RWPE2 (cell line): ENCODE measurements at regions not wholly inside any gene's neighbourhood (a gene's known extent, or its start where the extent isn't known, plus 50 kb on each side); places are given as distances from the start of the nearest gene placed in this dataset.

Experiments used
- ATAC-seq: fragments of 200-7000 bp; cut with Tn5 transposase; 3 replicates; pipeline ENCODE4 v1.9.1; 2021; ENCODE audit warnings: low read depth
- DNase-seq: peaks from one replicate; pipeline ENCODE4 v3.0.0-alpha.2; 2020; ENCODE audit warnings: low spot score
- H3K27ac ChIP-seq: fragments of 450-650 bp; 2 replicates; pipeline ENCODE4 v1.5.1; 2017; ENCODE audit warnings: mild to moderate bottlenecking; ENCODE audit not compliant: poor library complexity, severe bottlenecking
- H3K27me3 ChIP-seq: fragments of 250-450 bp; sonication (Bioruptor Pico); 2 replicates; pipeline ENCODE4 v1.5.1; 2021; ENCODE audit warnings: mild to moderate bottlenecking, moderate library complexity; ENCODE audit not compliant: insufficient read depth, poor library complexity, severe bottlenecking
- H3K36me3 ChIP-seq: fragments of 250-450 bp; sonication (Bioruptor Pico); 2 replicates; pipeline ENCODE4 v1.5.1; 2020; ENCODE audit warnings: low read depth, mild to moderate bottlenecking, moderate library complexity
- H3K4me1 ChIP-seq: fragments of 250-450 bp; sonication (Bioruptor Pico); 2 replicates; pipeline ENCODE4 v1.5.1; 2021; ENCODE audit warnings: mild to moderate bottlenecking, moderate library complexity; ENCODE audit not compliant: insufficient read depth, poor library complexity, severe bottlenecking
- H3K4me3 ChIP-seq: fragments of 250-450 bp; sonication (Bioruptor Pico); 2 replicates; pipeline ENCODE4 v1.5.1; 2021; ENCODE audit warnings: mild to moderate bottlenecking, moderate library complexity; ENCODE audit not compliant: severe bottlenecking
- H3K9me3 ChIP-seq: fragments of 250-450 bp; sonication (Bioruptor Pico); 2 replicates; pipeline ENCODE4 v1.5.1; 2021; ENCODE audit warnings: mild to moderate bottlenecking, moderate library complexity; ENCODE audit not compliant: severe bottlenecking
- TF ChIP-seq, protein P1 (sequence below): fragments of 450-650 bp; IDR thresholded peaks from one replicate; pipeline ENCODE4 v1.5.1; 2017; ENCODE audit warnings: mild to moderate bottlenecking, moderate library complexity; ENCODE audit not compliant: poor library complexity, severe bottlenecking

DNA sequence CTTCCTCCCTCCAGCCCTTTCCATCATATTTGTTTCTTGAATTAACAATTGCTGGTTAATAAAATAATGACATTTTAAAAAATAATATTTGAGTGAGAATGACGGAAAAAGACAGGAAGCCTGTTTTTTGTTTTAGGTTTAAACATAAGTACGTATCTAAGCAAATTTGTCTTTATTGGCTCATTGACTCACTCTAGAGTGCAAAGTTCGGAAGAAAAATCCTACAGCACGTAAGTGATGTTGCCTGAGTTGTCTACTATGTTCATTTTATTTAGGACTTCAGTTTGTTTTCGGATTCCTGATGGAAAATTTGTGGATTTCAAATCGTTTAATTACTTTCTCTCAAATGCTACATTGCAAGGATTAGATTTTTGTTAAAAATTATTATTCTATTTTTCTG, 1435.7 kb upstream of the ADGRB3 start:
- no peak for DNase-seq

GRCh38 chr6:67190733-67191132, 1444.3 kb upstream of the ADGRB3 start:
- H3K9me3 ChIP-seq, result no peaks in the 10 kb centered on the region
- ATAC-seq (no peak), DNase-seq (no peak)
- no peaks in the 10 kb centered on the region for H3K36me3 ChIP-seq
- H3K27ac ChIP-seq, result no peak overlapping the region
- TF ChIP-seq, protein P1, sequence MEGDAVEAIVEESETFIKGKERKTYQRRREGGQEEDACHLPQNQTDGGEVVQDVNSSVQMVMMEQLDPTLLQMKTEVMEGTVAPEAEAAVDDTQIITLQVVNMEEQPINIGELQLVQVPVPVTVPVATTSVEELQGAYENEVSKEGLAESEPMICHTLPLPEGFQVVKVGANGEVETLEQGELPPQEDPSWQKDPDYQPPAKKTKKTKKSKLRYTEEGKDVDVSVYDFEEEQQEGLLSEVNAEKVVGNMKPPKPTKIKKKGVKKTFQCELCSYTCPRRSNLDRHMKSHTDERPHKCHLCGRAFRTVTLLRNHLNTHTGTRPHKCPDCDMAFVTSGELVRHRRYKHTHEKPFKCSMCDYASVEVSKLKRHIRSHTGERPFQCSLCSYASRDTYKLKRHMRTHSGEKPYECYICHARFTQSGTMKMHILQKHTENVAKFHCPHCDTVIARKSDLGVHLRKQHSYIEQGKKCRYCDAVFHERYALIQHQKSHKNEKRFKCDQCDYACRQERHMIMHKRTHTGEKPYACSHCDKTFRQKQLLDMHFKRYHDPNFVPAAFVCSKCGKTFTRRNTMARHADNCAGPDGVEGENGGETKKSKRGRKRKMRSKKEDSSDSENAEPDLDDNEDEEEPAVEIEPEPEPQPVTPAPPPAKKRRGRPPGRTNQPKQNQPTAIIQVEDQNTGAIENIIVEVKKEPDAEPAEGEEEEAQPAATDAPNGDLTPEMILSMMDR, result no peak
- no peaks in the 10 kb centered on the region for H3K27me3 ChIP-seq
- H3K4me3 ChIP-seq, result no peak overlapping the region
- no peaks in the 10 kb centered on the region for H3K4me1 ChIP-seq

More for the DNA sequence above, 1435.7 kb upstream of the ADGRB3 start:
- Histone ChIP-seq H3K4me3 (no peak overlapping the region), H3K27ac (no peak overlapping the region), H3K27me3 (peaks cover 3% of the 10 kb centered on the region), H3K4me1 (no peaks in the 10 kb centered on the region), H3K9me3 (peaks cover 2% of the 10 kb centered on the region), H3K36me3 (no peaks in the 10 kb centered on the region)
- ATAC-seq, result no peak
- TF ChIP-seq, protein P1, result no peak

GRCh38 chr6:67184405-67184804, 1450.7 kb upstream of the ADGRB3 start:
- ATAC-seq (no peak), DNase-seq (no peak)
- H3K4me1 ChIP-seq, result no peaks in the 10 kb centered on the region
- H3K9me3 ChIP-seq, result no peaks in the 10 kb centered on the region
- no peak overlapping the region for H3K4me3 ChIP-seq
- TF ChIP-seq, protein P1, result no peak
- no peak overlapping the region for H3K27ac ChIP-seq
- no peaks in the 10 kb centered on the region for H3K36me3 ChIP-seq
- no peaks in the 10 kb centered on the region for H3K27me3 ChIP-seq

DNA sequence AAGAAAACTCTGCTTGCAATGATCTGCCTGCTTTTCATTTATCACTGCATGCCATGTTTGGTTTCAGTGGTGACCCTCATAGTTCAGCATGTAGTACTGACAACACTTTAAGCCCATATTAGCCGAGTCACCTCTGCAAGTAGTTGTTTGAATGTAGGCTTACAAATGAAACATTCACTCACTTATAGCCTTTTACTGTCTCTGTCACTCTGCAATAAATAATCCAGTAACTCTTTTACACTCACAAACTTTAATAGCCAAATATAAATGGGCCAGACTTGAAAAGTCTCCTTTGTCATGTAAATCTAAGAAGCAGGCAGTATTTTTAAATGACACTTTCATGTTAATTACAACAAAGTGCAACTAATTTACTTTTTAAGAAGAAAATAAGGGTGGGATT, 1460.0 kb upstream of the ADGRB3 start:
- Histone ChIP-seq H3K27ac (no peak overlapping the region), H3K4me3 (no peak overlapping the region), H3K27me3 (peaks cover 3% of the 10 kb centered on the region), H3K36me3 (no peaks in the 10 kb centered on the region), H3K9me3 (no peaks in the 10 kb centered on the region), H3K4me1 (no peaks in the 10 kb centered on the region)
- ATAC-seq, result no peak
- no peak for DNase-seq
- TF ChIP-seq, protein P1, result no peak

DNA sequence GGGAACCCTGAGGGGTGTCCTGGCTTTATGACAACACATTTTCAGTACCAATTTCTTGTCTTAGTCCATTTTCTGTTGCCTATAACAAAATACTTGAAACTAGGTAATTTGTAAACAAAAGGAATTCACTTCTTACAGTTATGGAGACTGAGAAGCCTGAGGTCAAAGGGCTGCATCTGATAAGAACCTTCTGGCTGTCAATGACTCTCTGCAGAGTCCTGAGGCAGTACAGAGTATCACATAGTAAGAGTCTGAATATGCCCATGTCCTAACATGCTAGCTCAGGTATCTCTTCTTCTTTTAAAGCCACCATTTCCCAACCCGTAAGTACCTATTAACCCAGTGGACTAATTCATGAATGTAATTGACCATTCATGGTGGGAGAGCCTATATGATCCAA, 1458.6 kb upstream of the EYS start:
- Histone ChIP-seq H3K27ac (no peak overlapping the region), H3K36me3 (no peaks in the 10 kb centered on the region), H3K4me3 (no peak overlapping the region), H3K4me1 (no peaks in the 10 kb centered on the region), H3K27me3 (no peaks in the 10 kb centered on the region), H3K9me3 (no peaks in the 10 kb centered on the region)
- ATAC-seq, result no peak
- DNase-seq, result no peak
- TF ChIP-seq, protein P1, result no peak
